GM19467 (cell line): ENCODE measurements at regions not wholly inside any gene's neighbourhood (a gene's known extent, or its start where the extent isn't known, plus 50 kb on each side); places are given as distances from the start of the nearest gene placed in this dataset.
"Not testable (repeated sequence)": the region's sequence is repeated elsewhere in the genome, so short reads cannot be mapped to it uniquely, and the experiment has no call there.

ENCODE experiments used
- ATAC-seq: cut with Tn5 transposase; IDR thresholded peaks from one replicate; pipeline ENCODE4 v1.9.1; 2021; ENCODE audit warnings: mild to moderate bottlenecking, moderate library complexity; ENCODE audit not compliant: unreplicated experiment

DNA sequence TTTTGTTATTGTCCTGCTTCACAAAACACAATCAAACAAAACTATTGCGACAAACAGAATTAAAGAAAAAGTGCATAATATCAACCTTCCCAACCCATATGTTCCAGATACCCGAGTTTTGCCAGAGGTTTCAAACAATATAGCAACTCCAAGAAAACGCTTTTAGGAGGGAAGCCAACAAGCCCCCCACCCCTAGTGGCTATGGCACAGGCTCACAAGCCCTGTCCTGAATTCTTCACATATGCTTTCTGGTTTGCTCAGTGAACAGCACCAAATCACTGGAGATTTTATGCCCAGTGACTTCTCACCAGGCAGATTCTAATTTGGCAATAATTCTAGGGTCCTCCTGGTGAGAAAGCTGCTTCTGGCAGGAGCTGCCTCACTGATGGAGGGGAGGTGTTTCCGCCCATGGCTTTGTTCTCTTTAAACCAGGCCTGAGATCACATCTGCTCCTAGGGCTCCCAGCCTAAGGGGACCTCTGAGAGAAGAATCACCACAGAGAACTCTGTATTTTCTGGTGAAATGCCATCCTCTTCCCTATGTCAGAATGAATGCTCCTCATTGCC is 1982.4 kb downstream of the EFNA5 start:
- no peak for ATAC-seq

DNA sequence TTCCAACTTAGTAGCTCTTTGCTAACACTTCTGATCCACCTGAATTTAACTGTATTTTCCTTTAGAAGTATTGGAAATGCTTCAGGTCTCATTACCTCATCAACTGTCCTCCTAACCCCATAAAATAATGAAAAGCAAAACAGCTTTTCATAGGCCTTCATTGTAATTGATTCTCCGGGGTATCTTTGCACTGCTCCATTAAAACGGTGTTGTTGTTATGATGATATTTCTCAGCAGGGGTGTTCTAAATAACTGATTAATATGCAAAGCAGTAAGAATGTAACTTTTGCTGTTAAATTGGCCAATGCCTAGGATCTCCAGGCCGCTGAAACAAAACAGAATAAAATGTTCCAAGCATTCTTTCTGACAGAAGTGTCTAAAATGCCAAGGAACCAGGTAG is 1983.2 kb downstream of the EFNA5 start:
- no peak for ATAC-seq

GRCh38 chr5:105685884-105686283 is 1984.9 kb downstream of the EFNA5 start:
- ATAC-seq: no peak

GRCh38 chr5:105684799-105685198 is 1985.9 kb downstream of the EFNA5 start:
- ATAC-seq: no peak

- ATAC-seq: no peak
These were observed 1989.8 kb downstream of the EFNA5 start for GRCh38 chr5:105680858-105681475.

GRCh38 chr5:105677291-105677690 is 1993.4 kb downstream of the EFNA5 start:
- ATAC-seq: no peak

DNA sequence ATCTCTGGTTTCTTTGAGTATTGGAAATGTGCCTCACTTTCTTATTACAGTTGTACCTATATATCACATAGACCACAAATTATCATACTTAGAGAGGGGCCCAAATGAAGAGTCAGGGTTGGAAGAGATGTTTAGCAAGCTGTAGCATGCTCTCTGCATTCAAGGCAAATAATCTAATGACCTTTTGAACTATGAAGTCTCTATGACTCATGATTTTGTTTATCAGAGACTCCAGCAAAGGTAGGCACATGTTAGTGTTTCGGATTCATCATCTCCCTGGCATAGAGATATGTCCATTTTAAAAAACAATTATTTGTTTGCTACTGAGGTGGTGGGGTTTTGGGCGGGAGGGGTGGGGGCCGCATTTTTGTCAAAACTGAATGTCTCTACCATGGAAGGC is 2000.1 kb downstream of the EFNA5 start:
- no peak for ATAC-seq

DNA sequence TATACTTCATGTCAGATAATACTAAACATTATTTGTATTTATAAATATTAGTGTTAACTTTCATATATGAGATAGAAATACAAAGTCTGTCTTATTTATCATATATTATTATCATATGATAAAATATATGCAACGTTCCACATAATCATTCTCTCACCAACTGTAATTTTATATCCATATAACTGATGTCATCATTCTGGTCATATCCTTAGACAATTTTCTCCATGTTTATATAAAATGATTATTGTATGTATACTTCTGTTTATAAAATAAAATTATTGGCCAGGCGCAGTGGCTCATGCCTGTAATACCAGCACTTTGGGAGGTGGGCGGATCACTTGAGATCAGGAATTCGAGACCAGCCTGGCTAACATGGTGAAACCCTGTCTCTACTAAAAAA is 2007.1 kb downstream of the EFNA5 start:
- ATAC-seq: no peak

- ATAC-seq: no peak
These were observed 2011.3 kb downstream of the EFNA5 start for GRCh38 chr5:105659396-105659795.

DNA sequence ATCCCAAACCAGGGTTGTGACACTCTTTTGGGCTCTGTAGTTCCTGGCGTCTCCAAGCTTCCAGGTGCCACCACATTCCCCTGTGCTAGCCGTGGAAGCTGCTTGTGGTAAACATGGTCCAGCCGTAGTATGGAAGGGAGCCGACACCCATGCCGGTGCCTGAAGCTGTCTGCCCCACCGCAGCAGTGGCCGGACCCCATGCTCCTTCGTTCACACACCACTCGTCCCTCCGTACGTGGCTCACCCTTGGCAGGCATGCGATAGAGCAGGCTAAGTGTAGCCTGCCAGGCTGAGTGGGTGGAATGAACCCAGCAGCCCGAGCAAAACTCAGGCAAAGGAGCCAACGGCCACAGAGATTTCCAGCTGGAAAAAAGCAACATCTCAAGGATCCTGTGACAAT is 2030.4 kb downstream of the EFNA5 start:
- no peak for ATAC-seq

GRCh38 chr5:105639511-105639910 is 2031.2 kb downstream of the EFNA5 start:
- ATAC-seq: no peak

- no peak for ATAC-seq
These were observed 2031.7 kb downstream of the EFNA5 start for GRCh38 chr5:105639068-105639467.

DNA sequence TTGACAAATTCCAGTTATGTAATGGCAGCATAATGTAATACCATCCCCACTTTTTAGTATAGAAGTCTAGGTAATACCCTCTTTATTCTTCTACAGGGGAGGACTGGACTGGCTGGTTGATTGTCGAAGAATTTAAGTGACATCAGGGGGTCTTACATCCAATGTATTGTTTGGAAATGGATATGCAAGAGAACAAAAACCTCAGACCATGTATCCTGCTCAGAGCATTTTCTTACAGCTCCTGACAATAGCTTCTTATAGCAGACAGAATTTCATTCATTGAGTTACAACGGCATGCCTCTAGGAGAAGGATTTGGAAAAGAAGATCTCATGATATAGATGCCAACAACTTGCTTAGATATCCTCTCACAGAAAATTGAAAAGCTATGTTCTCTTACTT is 2032.3 kb downstream of the EFNA5 start:
- no peak for ATAC-seq

DNA sequence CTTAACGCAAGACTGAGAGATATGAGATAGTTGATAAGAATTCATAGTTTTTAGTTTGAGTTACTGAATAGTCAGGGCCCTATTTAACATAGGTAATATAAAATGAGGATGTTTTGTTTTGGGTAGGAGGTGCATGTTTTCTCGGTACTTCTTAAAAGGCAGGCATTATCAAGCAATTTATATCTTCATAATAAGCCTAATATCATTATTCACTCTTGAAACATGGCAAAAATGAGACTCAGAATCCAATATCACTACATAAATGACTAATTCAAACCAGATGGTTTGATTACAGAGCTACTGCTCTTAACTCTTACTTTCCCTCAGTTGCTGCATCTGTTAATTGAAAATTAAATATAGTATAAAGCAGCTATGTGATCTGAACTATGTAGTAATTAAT is 2038.7 kb downstream of the EFNA5 start:
- no peak for ATAC-seq

GRCh38 chr5:105630803-105631202 is 2039.9 kb downstream of the EFNA5 start:
- ATAC-seq: no peak

DNA sequence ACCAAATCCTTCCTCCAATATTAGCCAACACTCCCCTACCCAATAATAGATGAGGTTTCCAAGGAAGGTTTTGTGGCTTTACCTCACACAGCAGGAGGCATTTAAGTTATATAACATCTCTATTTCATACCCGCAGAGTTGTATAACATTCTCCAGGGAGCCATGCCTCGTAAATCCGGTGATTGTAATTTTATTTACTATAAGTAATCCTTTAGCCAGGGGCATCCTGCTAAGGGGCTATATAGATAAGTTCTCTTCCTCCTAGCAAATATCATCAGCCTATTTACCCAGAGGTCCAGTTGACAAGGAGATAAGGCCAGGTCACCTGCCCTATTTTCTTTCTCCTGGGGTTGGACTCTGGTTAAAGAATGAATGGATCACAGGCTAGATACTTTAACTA is 2051.0 kb downstream of the EFNA5 start:
- no peak for ATAC-seq

DNA sequence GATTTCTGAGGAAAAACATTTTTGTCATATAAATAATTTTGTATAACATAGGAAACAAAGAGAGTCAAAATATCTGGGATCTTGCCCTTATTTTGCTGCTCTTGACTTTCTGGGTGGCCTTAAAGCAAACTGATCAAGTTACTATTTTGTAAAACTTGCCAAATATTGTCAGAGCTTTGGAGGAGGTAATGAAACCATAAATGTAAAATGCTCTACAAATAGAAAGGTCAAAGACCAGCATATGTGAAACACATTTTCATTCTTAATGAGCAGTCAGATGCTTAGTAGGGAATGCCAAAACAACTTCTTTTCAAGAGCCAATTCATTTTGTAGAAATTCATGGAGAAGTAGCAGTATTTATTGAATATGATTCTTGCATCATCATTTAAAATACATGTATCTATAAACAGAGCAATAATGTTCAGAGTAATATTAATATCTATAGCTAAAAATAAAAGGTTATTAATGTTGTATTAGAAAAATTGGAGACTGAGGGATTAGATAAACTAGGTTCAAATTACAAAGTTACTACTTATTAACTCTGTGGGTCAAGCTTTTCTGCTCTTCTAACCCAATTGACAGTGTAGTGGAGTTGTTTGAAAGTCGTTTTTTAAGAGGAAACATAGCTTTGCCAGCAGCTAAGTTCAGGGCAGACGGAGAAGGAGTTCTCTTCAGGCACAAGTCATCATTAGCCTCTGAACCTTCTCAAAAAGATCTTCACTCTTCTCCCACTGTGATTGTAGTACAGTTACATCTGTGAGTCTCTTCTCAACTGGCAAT is 2053.1 kb downstream of the EFNA5 start:
- ATAC-seq: no peak

DNA sequence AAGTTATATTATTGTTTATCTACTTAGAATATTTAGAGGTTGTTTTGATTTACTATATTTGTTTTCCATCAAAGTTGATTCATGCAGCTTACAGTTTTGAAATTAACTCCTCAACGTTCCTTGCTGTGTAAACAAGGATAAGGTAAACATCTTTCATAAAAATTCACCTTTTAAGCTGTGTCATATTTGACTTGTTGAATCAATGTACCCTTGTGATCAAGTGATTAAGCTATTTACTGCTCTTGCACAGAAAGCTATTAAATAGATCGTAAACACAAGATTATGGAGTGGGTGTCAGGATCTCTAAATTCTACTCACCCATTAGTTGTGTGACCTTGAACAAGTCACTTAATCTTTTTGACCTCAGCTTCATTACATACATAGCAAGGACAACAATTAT is 2054.0 kb upstream of the NUDT12 start:
- no peak for ATAC-seq

- ATAC-seq: not testable (repeated sequence)
These were observed 2039.8 kb upstream of the NUDT12 start for GRCh38 chr5:105602406-105602805.

DNA sequence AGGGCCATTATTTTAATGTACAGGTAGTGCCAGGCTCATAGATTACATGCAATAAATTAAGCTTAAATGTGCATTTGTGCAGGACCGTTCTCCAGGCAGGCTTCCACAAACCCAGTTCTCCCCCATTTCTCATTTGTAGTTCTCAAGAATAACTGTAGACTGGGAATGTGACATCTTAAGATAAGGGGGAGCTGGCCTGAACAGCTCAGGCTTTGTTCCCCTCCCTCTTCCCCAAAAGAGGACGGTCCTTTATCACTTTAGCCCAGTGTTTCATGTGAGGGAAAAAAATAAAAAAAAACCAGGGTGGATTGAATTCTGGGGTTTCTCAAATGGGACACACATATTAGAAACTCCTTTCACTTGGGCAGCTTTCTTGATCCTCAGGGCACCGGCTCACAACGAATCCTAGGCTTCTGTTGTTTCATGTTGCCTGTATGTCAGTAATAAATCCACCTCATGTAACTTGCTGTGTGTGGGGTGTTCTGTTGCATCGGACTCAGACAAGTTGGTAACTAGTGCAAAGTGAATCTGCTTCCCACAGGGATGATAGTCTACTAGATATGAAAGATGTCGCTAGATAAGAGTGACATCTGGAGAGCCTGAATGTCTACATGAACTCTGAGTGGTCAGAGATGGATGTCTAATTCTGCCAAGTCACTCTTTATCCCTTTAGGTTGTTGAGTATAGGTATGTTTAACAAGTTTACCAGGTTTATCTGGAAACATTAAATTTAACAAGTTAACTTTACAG is 2030.6 kb upstream of the NUDT12 start:
- ATAC-seq: no peak

DNA sequence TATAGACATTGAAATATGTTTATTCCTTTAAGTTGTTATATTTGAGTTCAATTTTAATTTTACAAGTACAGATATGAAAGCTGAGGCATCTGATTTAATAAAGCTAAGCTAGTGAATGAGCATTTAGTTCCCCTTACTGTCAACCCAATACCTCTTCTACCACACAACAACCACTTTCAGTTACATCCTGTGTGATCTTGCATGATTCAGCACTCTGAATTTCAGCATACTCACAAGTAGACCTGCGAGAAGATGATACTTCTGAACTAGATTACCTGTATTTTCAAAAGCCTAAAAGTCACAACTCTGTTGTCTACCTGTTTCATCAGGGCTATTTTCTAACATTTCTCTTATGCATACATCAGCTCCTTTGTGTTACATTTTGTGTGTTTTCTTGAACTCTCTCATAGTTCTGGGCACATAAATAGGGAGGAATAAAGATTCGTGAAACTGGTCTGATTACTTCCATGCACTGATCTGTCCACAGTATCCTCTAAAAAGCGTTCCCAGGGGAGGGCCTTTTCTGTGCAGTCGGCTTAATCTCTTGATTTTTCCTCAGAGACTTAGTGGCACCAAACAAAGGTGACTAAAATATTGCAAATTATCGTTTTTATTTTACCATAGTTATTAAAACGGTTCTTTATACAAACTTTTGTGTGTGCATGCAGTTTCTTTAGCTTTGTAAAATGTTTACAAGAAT is 2025.5 kb upstream of the NUDT12 start:
- no peak for ATAC-seq
